HepG2 (cell line): ENCODE measurements at regions not wholly inside any gene's neighbourhood (a gene's known extent, or its start where the extent isn't known, plus 50 kb on each side); places are given as distances from the start of the nearest gene placed in this dataset.

Experiments
- ATAC-seq: fragments of 200-7000 bp; cut with Tn5 transposase; 3 replicates; pipeline ENCODE4 v1.9.1; 2020; ENCODE audit warnings: mild to moderate bottlenecking, moderate library complexity
- BruUV-seq: library from RNA; stranded (reverse); fragments of 400-500 nt; replicated peaks from 2 replicates; lab custom pipeline; 2021; lab: Mats Ljungman, UMichigan
- CTCF ChIA-PET: fragments of 300-600 bp; formaldehyde crosslinking; extraction: SDS; loops from one replicate; lab custom pipeline; 2021; ENCODE audit warnings: low total read pairs, inconsistent platforms, low intra/inter-chr PET ratio; lab: Yijun Ruan, JAX
- POLR2A ChIA-PET: fragments of 350-600 bp; sonication (Branson Sonifier 250); formaldehyde crosslinking; loops from one replicate; lab custom pipeline; 2020; ENCODE audit warnings: antibody characterized with exemption, inconsistent platforms; lab: Yijun Ruan, JAX
- DNase-seq: peaks from one replicate; pipeline ENCODE4 v3.0.0-alpha.2; 2015; ENCODE audit warnings: low spot score
- FAIRE-seq: peaks from 3 replicates; lab custom pipeline; 2011; peaks lifted over from hg19 to GRCh38; lab: Jason Lieb, UNC
- H2AFZ ChIP-seq: one replicate; pipeline ENCODE4 v1.6.1; 2011; ENCODE audit warnings: low read length, inconsistent platforms
- H3K27ac ChIP-seq: fragments of 300-600 bp; 3 replicates; pipeline ENCODE4 v1.8.0; 2011; ENCODE audit warnings: mixed run types, mild to moderate bottlenecking, mixed read lengths, low read length, inconsistent platforms; ENCODE audit not compliant: insufficient read depth; ENCODE audit errors: extremely low read length
- H3K27me3 ChIP-seq, 2 experiments: fragments of 200-600 bp in 1 of 2; 2 replicates in 1 of 2; 3 replicates in 1 of 2; pipeline versions ENCODE4 v1.6.0 to v1.8.0; 2011; ENCODE audit warnings: low read length in 2 of 2, mild to moderate bottlenecking in 2 of 2, moderate library complexity in 2 of 2, inconsistent platforms in 1 of 2; ENCODE audit not compliant: insufficient read depth in 2 of 2, control insufficient read depth in 1 of 2
- H3K36me3 ChIP-seq, 2 experiments: fragments of 200-600 bp in 1 of 2; replicated peaks in 1 of 2; 2 replicates in 1 of 2; 3 replicates in 1 of 2; pipeline versions ENCODE4 v1.5.1 to v1.8.0; 2011; ENCODE audit warnings: low read length in 2 of 2, inconsistent platforms in 1 of 2; ENCODE audit not compliant: insufficient read depth in 2 of 2, control insufficient read depth in 1 of 2
- H3K4me1 ChIP-seq: 2 replicates; pipeline ENCODE4 v1.5.1; 2012; ENCODE audit warnings: low read length, inconsistent platforms; ENCODE audit not compliant: insufficient read depth
- H3K4me2 ChIP-seq: 2 replicates; pipeline ENCODE4 v1.6.0; 2011; ENCODE audit warnings: low read depth, low read length, inconsistent platforms
- H3K4me3 ChIP-seq, 3 experiments: fragments of 200-600 bp in 1 of 3; sonication (generic), shearing (Covaris generic) in 1 of 3; replicated peaks in 1 of 3; 2 replicates each; pipeline ENCODE4 v1.5.1; 2011 to 2016; ENCODE audit warnings: low read length in 3 of 3, inconsistent platforms in 2 of 3, low read depth in 2 of 3, mild to moderate bottlenecking in 2 of 3, control low read depth in 1 of 3, mixed read lengths in 1 of 3; ENCODE audit not compliant: insufficient read depth in 1 of 3
- H3K79me2 ChIP-seq: one replicate; pipeline ENCODE4 v1.6.1; 2011; ENCODE audit warnings: low read length, inconsistent platforms; ENCODE audit not compliant: insufficient read depth
- H3K9ac ChIP-seq: 2 replicates; pipeline ENCODE4 v1.6.0; 2011; ENCODE audit warnings: mild to moderate bottlenecking, low read depth, low read length, inconsistent platforms; ENCODE audit not compliant: insufficient read depth
- H3K9me3 ChIP-seq: 2 replicates; pipeline ENCODE4 v1.5.1; 2012; ENCODE audit warnings: mild to moderate bottlenecking, low read length
- H4K20me1 ChIP-seq: 2 replicates; pipeline ENCODE4 v1.6.0; 2011; ENCODE audit warnings: inconsistent platforms, mild to moderate bottlenecking, low read length, moderate library complexity; ENCODE audit not compliant: insufficient read depth
- GATA4 ChIP-seq: sonication (generic); IDR thresholded peaks from 2 replicates; pipeline ENCODE4 v1.6.1; 2016; ENCODE audit warnings: antibody characterized with exemption, low read depth, borderline replicate concordance
- GLI4 ChIP-seq: sonication (generic); formaldehyde crosslinking; IDR thresholded peaks from 2 replicates; pipeline ENCODE4 v1.5.1; 2020; ENCODE audit warnings: missing genetic modification reagents, mild to moderate bottlenecking, moderate library complexity, borderline replicate concordance
- NFATC3 ChIP-seq: sonication (generic); formaldehyde crosslinking; IDR thresholded peaks from 2 replicates; pipeline ENCODE4 v1.5.1; 2020; ENCODE audit warnings: mild to moderate bottlenecking, missing genetic modification reagents
- NFE2L1 ChIP-seq: sonication (generic); formaldehyde crosslinking; IDR thresholded peaks from 2 replicates; pipeline ENCODE4 v1.4.0; 2020; ENCODE audit warnings: missing genetic modification reagents, mild to moderate bottlenecking, borderline replicate concordance
- NFYB ChIP-seq: sonication (generic); formaldehyde crosslinking; IDR thresholded peaks from 2 replicates; pipeline ENCODE4 v1.4.0; 2020; ENCODE audit warnings: missing genetic modification reagents
- ONECUT2 ChIP-seq: sonication (generic); formaldehyde crosslinking; IDR thresholded peaks from 2 replicates; pipeline ENCODE4 v1.4.0; 2020; ENCODE audit warnings: missing genetic modification reagents
- ZNF235 ChIP-seq: sonication (generic); formaldehyde crosslinking; IDR thresholded peaks from 2 replicates; pipeline ENCODE4 v1.8.1; 2023; ENCODE audit warnings: mild to moderate bottlenecking, missing genetic modification reagents, borderline replicate concordance
- ZNF337 ChIP-seq: sonication (generic); formaldehyde crosslinking; IDR thresholded peaks from 2 replicates; pipeline ENCODE4 v1.5.1; 2020; ENCODE audit warnings: missing genetic modification reagents, low read depth, mild to moderate bottlenecking, borderline replicate concordance
- WGBS: methylation state at CpG from one replicate; pipeline ENCODE4 v1.1.6; 2017; ENCODE audit warnings: low lambda C conversion rate; 5-methylcytosine and 5-hydroxymethylcytosine counted together
- in situ Hi-C: cut with HindIII; loops from 2 replicates; pipeline ENCODE4 v1.10.0; 2017; ENCODE audit warnings: low pct_unique_long_range_greater_than_20kb; ENCODE audit not compliant: extremely low pct_ligation_motif_present
- intact Hi-C: fragments of 100-400 bp; cut with micrococcal nuclease; formaldehyde crosslinking; loops from one replicate; pipeline ENCODE4 v1.10.0; 2022; ENCODE audit not compliant: unreplicated experiment
- TF ChIP-seq, protein P1 (sequence below): sonication (generic); formaldehyde crosslinking; IDR thresholded peaks from 2 replicates; pipeline ENCODE4 v1.4.0; 2020; ENCODE audit warnings: mild to moderate bottlenecking, missing genetic modification reagents, borderline replicate concordance
- TF ChIP-seq, protein P2 (sequence below): sonication (generic); formaldehyde crosslinking; IDR thresholded peaks from 2 replicates; pipeline ENCODE4 v1.4.0; 2020; ENCODE audit warnings: mild to moderate bottlenecking, missing genetic modification reagents
- TF ChIP-seq, protein P3 (sequence below): IDR thresholded peaks from 2 replicates; pipeline ENCODE4 v1.6.1; 2016; ENCODE audit warnings: missing compliant biosample characterization, missing genetic modification reagents, borderline replicate concordance
- TF ChIP-seq, protein P4 (sequence below): sonication (generic); formaldehyde crosslinking; IDR thresholded peaks from 2 replicates; pipeline ENCODE4 v1.5.0; 2020; ENCODE audit warnings: mild to moderate bottlenecking, missing genetic modification reagents, borderline replicate concordance

DNA sequence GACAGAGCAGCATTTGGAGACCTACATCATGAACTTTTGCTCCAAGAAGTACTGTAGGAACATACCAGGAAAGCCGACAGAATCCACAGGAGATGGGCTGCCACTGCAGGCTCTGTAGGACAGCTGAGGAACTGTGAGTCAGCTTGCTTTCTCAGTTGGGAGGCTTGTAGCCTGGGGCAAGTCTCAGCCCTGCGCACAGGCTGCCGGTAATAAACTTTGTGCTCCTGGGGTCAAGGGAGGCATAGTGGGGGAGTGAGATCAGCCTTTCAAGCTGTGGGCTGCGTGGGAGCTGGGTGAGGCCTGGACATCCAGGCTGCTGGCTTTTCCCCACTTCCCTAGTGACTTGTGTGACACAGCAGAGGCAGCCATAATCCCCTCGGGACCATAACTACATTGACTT, 718.0 kb upstream of the CDH10 start:
- Histone ChIP-seq H3K27ac (no peak overlapping the region), H3K4me3 (no peak overlapping the region), H2AFZ (no peak overlapping the region), H3K9ac (no peak overlapping the region), H3K36me3 (no peaks in the 10 kb centered on the region), H4K20me1 (no peaks in the 10 kb centered on the region), H3K4me2 (no peak overlapping the region), H3K4me1 (no peaks in the 10 kb centered on the region), H3K27me3 (no peaks in the 10 kb centered on the region), H3K79me2 (no peaks in the 10 kb centered on the region), H3K9me3 (peaks cover 77% of the 10 kb centered on the region)
- ChIA-PET POLR2A (no interaction called here), CTCF (no interaction called here)
- in situ Hi-C loops: no loop called here
- ATAC-seq (no peak), FAIRE-seq (no peak), DNase-seq (no peak)
- TF ChIP-seq ONECUT2 (CRISPR knock-in tag) (no peak), NFE2L1 (CRISPR knock-in tag) (no peak), NFYB (no peak), ZNF337 (CRISPR knock-in tag) (no peak), NFATC3 (CRISPR knock-in tag) (no peak), GLI4 (CRISPR knock-in tag) (no peak), GATA4 (no peak), ZNF235 (no peak)
- TF ChIP-seq, protein P1, sequence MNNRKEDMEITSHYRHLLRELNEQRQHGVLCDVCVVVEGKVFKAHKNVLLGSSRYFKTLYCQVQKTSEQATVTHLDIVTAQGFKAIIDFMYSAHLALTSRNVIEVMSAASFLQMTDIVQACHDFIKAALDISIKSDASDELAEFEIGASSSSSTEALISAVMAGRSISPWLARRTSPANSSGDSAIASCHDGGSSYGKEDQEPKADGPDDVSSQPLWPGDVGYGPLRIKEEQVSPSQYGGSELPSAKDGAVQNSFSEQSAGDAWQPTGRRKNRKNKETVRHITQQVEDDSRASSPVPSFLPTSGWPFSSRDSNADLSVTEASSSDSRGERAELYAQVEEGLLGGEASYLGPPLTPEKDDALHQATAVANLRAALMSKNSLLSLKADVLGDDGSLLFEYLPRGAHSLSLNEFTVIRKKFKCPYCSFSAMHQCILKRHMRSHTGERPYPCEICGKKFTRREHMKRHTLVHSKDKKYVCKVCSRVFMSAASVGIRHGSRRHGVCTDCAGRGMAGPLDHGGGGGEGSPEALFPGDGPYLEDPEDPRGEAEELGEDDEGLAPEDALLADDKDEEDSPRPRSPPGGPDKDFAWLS (CRISPR knock-in tag): no peak
- TF ChIP-seq, protein P2, sequence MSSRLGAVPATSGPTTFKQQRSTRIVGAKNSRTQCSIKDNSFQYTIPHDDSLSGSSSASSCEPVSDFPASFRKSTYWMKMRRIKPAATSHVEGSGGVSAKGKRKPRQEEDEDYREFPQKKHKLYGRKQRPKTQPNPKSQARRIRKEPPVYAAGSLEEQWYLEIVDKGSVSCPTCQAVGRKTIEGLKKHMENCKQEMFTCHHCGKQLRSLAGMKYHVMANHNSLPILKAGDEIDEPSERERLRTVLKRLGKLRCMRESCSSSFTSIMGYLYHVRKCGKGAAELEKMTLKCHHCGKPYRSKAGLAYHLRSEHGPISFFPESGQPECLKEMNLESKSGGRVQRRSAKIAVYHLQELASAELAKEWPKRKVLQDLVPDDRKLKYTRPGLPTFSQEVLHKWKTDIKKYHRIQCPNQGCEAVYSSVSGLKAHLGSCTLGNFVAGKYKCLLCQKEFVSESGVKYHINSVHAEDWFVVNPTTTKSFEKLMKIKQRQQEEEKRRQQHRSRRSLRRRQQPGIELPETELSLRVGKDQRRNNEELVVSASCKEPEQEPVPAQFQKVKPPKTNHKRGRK (CRISPR knock-in tag): no peak
- TF ChIP-seq, protein P3, sequence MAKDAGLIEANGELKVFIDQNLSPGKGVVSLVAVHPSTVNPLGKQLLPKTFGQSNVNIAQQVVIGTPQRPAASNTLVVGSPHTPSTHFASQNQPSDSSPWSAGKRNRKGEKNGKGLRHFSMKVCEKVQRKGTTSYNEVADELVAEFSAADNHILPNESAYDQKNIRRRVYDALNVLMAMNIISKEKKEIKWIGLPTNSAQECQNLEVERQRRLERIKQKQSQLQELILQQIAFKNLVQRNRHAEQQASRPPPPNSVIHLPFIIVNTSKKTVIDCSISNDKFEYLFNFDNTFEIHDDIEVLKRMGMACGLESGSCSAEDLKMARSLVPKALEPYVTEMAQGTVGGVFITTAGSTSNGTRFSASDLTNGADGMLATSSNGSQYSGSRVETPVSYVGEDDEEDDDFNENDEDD (CRISPR knock-in tag): no peak
- TF ChIP-seq, protein P4, sequence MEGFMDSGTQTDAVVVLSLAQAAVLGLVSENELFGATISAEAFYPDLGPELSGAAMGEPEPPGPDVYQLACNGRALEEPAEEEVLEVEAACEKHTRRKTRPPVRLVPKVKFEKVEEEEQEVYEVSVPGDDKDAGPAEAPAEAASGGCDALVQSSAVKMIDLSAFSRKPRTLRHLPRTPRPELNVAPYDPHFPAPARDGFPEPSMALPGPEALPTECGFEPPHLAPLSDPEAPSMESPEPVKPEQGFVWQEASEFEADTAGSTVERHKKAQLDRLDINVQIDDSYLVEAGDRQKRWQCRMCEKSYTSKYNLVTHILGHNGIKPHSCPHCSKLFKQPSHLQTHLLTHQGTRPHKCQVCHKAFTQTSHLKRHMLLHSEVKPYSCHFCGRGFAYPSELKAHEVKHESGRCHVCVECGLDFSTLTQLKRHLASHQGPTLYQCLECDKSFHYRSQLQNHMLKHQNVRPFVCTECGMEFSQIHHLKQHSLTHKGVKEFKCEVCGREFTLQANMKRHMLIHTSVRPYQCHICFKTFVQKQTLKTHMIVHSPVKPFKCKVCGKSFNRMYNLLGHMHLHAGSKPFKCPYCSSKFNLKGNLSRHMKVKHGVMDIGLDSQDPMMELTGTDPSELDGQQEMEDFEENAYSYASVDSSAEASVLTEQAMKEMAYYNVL (CRISPR knock-in tag): no peak
- intact Hi-C loops: no loop called here
- WGBS: 80% methylated on average over 2 of the region's 5 CpGs
- no TSS peak for BruUV-seq
